CD14-positive monocyte (primary cell): ENCODE measurements at regions not wholly inside any gene's neighbourhood (a gene's known extent, or its start where the extent isn't known, plus 50 kb on each side); places are given as distances from the start of the nearest gene placed in this dataset.

Source experiments
- DNase-seq, 3 donors: peaks; one replicate each; pipeline ENCODE4 v3.0.0-alpha.2; 2011 to 2022
- H2AFZ ChIP-seq: 2 replicates; pipeline ENCODE4 v1.6.0; 2012; ENCODE audit warnings: mild to moderate bottlenecking, low read depth, low read length, inconsistent platforms; ENCODE audit not compliant: insufficient read depth, poor library complexity, severe bottlenecking
- H3K27ac ChIP-seq, 2 donors: 1 replicate in 1 of 2; 2 replicates in 1 of 2; pipeline ENCODE4 v1.5.1; 2012 to 2013; ENCODE audit warnings: low read length in 2 of 2, control low read depth in 1 of 2, inconsistent platforms in 1 of 2, low read depth in 1 of 2, mild to moderate bottlenecking in 1 of 2
- H3K27me3 ChIP-seq, 2 donors: one replicate each; pipeline versions ENCODE4 v1.6.0 to v1.6.1; 2011 to 2013; ENCODE audit warnings: low read length in 2 of 2; ENCODE audit not compliant: control insufficient read depth in 2 of 2, insufficient read depth in 2 of 2
- H3K36me3 ChIP-seq, 2 donors: replicated peaks in 1 of 2; 1 replicate in 1 of 2; 2 replicates in 1 of 2; pipeline versions ENCODE4 v1.5.1 to v1.6.1; 2012 to 2013; ENCODE audit warnings: low read length in 2 of 2, control low read depth in 1 of 2, inconsistent platforms in 1 of 2, mild to moderate bottlenecking in 1 of 2; ENCODE audit not compliant: insufficient read depth in 2 of 2, control insufficient read depth in 1 of 2
- H3K4me1 ChIP-seq, 2 donors: 1 replicate in 1 of 2; 2 replicates in 1 of 2; pipeline versions ENCODE4 v1.5.1 to v1.6.1; 2012 to 2013; ENCODE audit warnings: low read length in 2 of 2, control low read depth in 1 of 2, inconsistent platforms in 1 of 2, mild to moderate bottlenecking in 1 of 2, moderate library complexity in 1 of 2; ENCODE audit not compliant: insufficient read depth in 2 of 2, control insufficient read depth in 1 of 2
- H3K4me2 ChIP-seq: replicated peaks from 2 replicates; pipeline ENCODE3; 2012; ENCODE audit warnings: low read length, moderate library complexity, mild to moderate bottlenecking; ENCODE audit not compliant: poor library complexity, severe bottlenecking; ENCODE audit errors: extremely low read depth
- H3K4me3 ChIP-seq, 3 experiments: fragments of 200-600 bp in 1 of 3; sonication (generic) in 1 of 3; replicated peaks in 1 of 3; 1 replicate in 2 of 3; 2 replicates in 1 of 3; pipeline ENCODE4 v1.5.1; 2011 to 2013; ENCODE audit warnings: low read length in 3 of 3, mild to moderate bottlenecking in 3 of 3, control low read depth in 2 of 3, low read depth in 2 of 3, inconsistent platforms in 1 of 3, moderate library complexity in 1 of 3
- H3K79me2 ChIP-seq: 2 replicates; pipeline ENCODE4 v1.6.0; 2012; ENCODE audit warnings: mild to moderate bottlenecking, control low read depth, inconsistent platforms, low read length, moderate library complexity; ENCODE audit not compliant: insufficient read depth
- H3K9ac ChIP-seq: 2 replicates; pipeline ENCODE4 v1.6.0; 2017; ENCODE audit warnings: low read length, mild to moderate bottlenecking; ENCODE audit not compliant: insufficient read depth, poor library complexity, severe bottlenecking
- H3K9me3 ChIP-seq, 2 donors: replicated peaks in 1 of 2; 1 replicate in 1 of 2; 2 replicates in 1 of 2; pipeline versions ENCODE4 v1.5.1 to v1.6.1; 2012 to 2013; ENCODE audit warnings: low read length in 2 of 2, control low read depth in 1 of 2; ENCODE audit not compliant: control insufficient read depth in 1 of 2, insufficient read depth in 1 of 2
- H4K20me1 ChIP-seq: 2 replicates; pipeline ENCODE4 v1.6.0; 2012; ENCODE audit warnings: mild to moderate bottlenecking, low read length, control low read depth, moderate library complexity; ENCODE audit not compliant: insufficient read depth
- H3K27ac Mint-ChIP-seq, 7 donors: one replicate each; pipeline ENCODE4 v1.8.0; 2020; ENCODE audit warnings: mild to moderate bottlenecking in 7 of 7, mixed read lengths in 7 of 7, moderate library complexity in 6 of 7, inconsistent platforms in 2 of 7
- H3K27me3 Mint-ChIP-seq, 3 donors: one replicate each; pipeline ENCODE4 v1.8.0; 2021 to 2022; ENCODE audit warnings: low read depth in 3 of 3, mild to moderate bottlenecking in 3 of 3, mixed read lengths in 3 of 3, moderate library complexity in 3 of 3, inconsistent platforms in 1 of 3
- H3K36me3 Mint-ChIP-seq, 2 donors: one replicate each; pipeline ENCODE4 v1.8.0; 2020; ENCODE audit warnings: mixed read lengths in 2 of 2, inconsistent platforms in 1 of 2, mild to moderate bottlenecking in 1 of 2
- H3K4me1 Mint-ChIP-seq: one replicate; pipeline ENCODE4 v1.8.0; 2020; ENCODE audit warnings: mild to moderate bottlenecking, mixed read lengths
- H3K4me3 Mint-ChIP-seq, 2 donors: one replicate each; pipeline ENCODE4 v1.8.0; 2020; ENCODE audit warnings: mild to moderate bottlenecking in 2 of 2, mixed read lengths in 2 of 2, moderate library complexity in 1 of 2
- H3K9me3 Mint-ChIP-seq, 7 donors: one replicate each; pipeline ENCODE4 v1.8.0; 2020 to 2022; ENCODE audit warnings: mixed read lengths in 7 of 7, mild to moderate bottlenecking in 6 of 7, moderate library complexity in 6 of 7, inconsistent platforms in 2 of 7
- WGBS: methylation state at CpG from one replicate; pipeline ENCODE4 v1.1.5; 2013; ENCODE audit warnings: missing lambda C conversion rate; ENCODE audit not compliant: insufficient coverage; 5-methylcytosine and 5-hydroxymethylcytosine counted together
- intact Hi-C, 2 donors: fragments of 100-400 bp; cut with micrococcal nuclease; formaldehyde crosslinking; loops; one replicate each; pipeline versions ENCODE4 v1.15.0 to v1.15.1; 2023
- TF ChIP-seq, protein P1 (sequence below): fragments of 200-600 bp; IDR thresholded peaks from one replicate; pipeline ENCODE4 v1.8.0; 2022; ENCODE audit warnings: antibody characterized with exemption, mild to moderate bottlenecking

DNA sequence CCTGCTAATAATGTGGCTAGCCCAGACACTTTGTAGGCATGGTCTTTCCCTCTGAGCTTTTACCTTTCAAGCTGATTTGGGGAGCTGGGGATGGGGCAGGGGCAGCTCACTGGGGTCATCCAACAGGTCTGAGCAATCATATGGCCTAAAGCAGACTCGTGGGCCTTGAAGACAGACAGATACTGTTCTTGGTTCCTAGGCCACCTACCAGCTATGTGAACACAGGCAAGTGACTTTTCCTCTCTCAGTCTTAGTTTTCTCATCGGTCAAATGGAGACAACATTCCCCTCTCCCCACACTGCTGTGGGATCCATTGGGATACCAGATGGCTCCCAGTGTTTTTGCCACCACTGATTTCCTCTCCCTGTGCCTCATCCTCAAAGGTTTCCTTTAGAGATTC lies 181.8 kb downstream of the RRAGC start:
- Histone ChIP-seq H3K27me3 (no peaks in the 10 kb centered on the region), H3K4me3 (no peak overlapping the region), H3K4me1 (no peaks in the 10 kb centered on the region), H2AFZ (no peak overlapping the region), H3K36me3 (no peaks in the 10 kb centered on the region), H4K20me1 (no peaks in the 10 kb centered on the region), H3K79me2 (no peaks in the 10 kb centered on the region), H3K27ac (no peak overlapping the region), H3K4me2 (no peak overlapping the region), H3K9me3 (no peaks in the 10 kb centered on the region), H3K9ac (no peak overlapping the region)
- no peak for DNase-seq
- intact Hi-C loops, result no loop called here
- Mint-ChIP-seq H3K4me1 (no peaks in the 10 kb centered on the region), H3K4me3 (no peak overlapping the region), H3K36me3 (no peaks in the 10 kb centered on the region), H3K27me3 (peaks cover 2 to 11% (median 3%) of the 10 kb centered on the region in 3 donors), H3K27ac (no peak overlapping the region), H3K9me3 (peaks cover 0 to 3% (median 0%) of the 10 kb centered on the region in 7 donors)
- WGBS, result 80% methylated on average over 2 of the region's 2 CpGs
- TF ChIP-seq, protein P1, sequence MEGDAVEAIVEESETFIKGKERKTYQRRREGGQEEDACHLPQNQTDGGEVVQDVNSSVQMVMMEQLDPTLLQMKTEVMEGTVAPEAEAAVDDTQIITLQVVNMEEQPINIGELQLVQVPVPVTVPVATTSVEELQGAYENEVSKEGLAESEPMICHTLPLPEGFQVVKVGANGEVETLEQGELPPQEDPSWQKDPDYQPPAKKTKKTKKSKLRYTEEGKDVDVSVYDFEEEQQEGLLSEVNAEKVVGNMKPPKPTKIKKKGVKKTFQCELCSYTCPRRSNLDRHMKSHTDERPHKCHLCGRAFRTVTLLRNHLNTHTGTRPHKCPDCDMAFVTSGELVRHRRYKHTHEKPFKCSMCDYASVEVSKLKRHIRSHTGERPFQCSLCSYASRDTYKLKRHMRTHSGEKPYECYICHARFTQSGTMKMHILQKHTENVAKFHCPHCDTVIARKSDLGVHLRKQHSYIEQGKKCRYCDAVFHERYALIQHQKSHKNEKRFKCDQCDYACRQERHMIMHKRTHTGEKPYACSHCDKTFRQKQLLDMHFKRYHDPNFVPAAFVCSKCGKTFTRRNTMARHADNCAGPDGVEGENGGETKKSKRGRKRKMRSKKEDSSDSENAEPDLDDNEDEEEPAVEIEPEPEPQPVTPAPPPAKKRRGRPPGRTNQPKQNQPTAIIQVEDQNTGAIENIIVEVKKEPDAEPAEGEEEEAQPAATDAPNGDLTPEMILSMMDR, result no peak

DNA sequence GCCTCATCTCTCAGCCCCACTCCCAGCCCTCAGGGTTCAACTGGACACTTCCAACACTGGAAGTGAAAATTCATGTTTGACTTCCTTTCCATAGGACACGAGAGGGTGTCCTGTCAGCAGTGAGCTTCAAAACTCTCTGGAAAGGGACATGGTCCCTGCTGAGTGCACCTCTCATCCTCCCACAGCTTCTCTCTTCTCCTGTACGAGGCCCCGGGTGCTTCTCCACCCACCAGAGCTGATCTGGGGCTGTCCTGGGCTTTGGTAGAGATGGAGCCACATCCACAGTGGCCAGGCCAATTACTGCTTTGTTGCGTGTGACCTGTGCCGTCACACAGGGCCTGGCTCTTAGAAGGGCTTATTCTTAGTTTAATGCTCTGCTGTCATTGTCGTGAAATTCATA lies 182.3 kb downstream of the RRAGC start:
- TF ChIP-seq, protein P1, result no peak
- no peaks in the 10 kb centered on the region for H3K36me3 Mint-ChIP-seq
- no peak overlapping the region for H3K27ac Mint-ChIP-seq
- H3K9me3 Mint-ChIP-seq, result peaks cover 0 to 3% (median 0%) of the 10 kb centered on the region in 7 donors
- Histone ChIP-seq H3K9me3 (no peaks in the 10 kb centered on the region), H3K4me1 (no peaks in the 10 kb centered on the region), H3K27me3 (no peaks in the 10 kb centered on the region), H2AFZ (no peak overlapping the region), H4K20me1 (no peaks in the 10 kb centered on the region), H3K27ac (no peak overlapping the region), H3K4me2 (no peak overlapping the region), H3K9ac (no peak overlapping the region), H3K79me2 (no peaks in the 10 kb centered on the region), H3K36me3 (no peaks in the 10 kb centered on the region), H3K4me3 (no peak overlapping the region)
- WGBS, result 88% methylated on average over 4 of the region's 6 CpGs
- no peak overlapping the region for H3K4me3 Mint-ChIP-seq
- no peaks in the 10 kb centered on the region for H3K4me1 Mint-ChIP-seq
- no peak for DNase-seq
- H3K27me3 Mint-ChIP-seq, result peaks cover 2 to 12% (median 3%) of the 10 kb centered on the region in 3 donors
- intact Hi-C loops, result no loop called here
